ENCODE measurements at regions not wholly inside any gene's neighbourhood (a gene's known extent, or its start where the extent isn't known, plus 50 kb on each side); places are given as distances from the start of the nearest gene placed in this dataset.
A peak's percentile ranks its signal among the peaks of the same experiment; 100 is the strongest.

DNA sequence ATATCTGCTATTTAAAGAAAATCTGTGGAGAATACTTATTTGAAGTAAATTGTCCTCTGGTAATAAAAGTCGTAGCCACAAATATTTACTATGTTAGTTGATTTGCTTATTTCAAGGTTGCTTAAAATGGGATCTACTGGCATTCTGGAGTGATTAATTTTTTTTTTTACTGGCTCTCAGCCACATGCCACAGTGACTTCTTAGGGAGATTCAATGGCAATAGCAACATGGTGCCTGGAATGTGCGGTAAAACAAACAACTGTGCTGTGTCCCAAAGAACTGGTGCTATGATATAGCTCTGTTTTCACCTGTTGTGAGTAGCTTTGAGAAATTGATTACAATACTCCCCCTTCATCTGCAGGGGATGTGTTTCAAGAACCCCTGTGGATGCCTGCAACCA lies 324.3 kb downstream of the GPAT3 start:
- intact Hi-C loops (cut with DNase I) = no loop called here
- Histone ChIP-seq H3K36me3 (no peaks in the 10 kb centered on the region), H3K4me3 (no peak overlapping the region), H3K27ac (replicated peaks in 1 of 4) (no peak overlapping the region), H3K4me1 (no peaks in the 10 kb centered on the region), H3K9me3 (no peaks in the 10 kb centered on the region), H3K27me3 (no peaks in the 10 kb centered on the region)
- 86% methylated on average over 2 of the region's 2 CpGs for WGBS
- no peak for DNase-seq (ENCODE audit: extremely low spot score)
- TF ChIP-seq EP300 (IDR thresholded peaks at IDR 0.05) = no peak
- no peak for TF ChIP-seq POLR2A (IDR thresholded peaks at IDR 0.05; ENCODE audit: low read depth)
- TF ChIP-seq, protein P1, sequence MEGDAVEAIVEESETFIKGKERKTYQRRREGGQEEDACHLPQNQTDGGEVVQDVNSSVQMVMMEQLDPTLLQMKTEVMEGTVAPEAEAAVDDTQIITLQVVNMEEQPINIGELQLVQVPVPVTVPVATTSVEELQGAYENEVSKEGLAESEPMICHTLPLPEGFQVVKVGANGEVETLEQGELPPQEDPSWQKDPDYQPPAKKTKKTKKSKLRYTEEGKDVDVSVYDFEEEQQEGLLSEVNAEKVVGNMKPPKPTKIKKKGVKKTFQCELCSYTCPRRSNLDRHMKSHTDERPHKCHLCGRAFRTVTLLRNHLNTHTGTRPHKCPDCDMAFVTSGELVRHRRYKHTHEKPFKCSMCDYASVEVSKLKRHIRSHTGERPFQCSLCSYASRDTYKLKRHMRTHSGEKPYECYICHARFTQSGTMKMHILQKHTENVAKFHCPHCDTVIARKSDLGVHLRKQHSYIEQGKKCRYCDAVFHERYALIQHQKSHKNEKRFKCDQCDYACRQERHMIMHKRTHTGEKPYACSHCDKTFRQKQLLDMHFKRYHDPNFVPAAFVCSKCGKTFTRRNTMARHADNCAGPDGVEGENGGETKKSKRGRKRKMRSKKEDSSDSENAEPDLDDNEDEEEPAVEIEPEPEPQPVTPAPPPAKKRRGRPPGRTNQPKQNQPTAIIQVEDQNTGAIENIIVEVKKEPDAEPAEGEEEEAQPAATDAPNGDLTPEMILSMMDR (IDR thresholded peaks at IDR 0.05) = no peak
- no peak for TF ChIP-seq POLR2AphosphoS5 (IDR thresholded peaks at IDR 0.05)

DNA sequence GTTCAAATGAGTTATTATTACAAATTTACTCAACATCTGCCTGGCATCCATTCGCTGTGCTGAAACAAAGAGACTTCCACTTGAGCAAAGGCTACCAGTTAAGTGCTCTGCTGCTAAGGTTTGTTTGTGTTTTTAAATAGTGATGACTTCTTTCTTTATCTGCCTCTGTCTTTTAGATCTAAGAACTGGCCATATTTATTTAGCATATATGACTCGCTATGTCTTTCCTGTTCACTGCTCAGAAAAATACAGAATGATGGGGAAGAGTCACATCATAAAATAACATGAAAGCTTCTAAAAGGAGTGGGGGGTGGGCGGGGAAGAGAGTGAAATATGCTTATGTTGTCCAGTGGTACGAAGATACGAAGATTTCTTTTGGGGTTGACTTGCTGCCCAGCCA lies 322.2 kb downstream of the GPAT3 start:
- H3K27ac ChIP-seq (replicated peaks in 1 of 4) = no peak overlapping the region
- no peak for DNase-seq (ENCODE audit: extremely low spot score)
- H3K4me3 ChIP-seq = no peak overlapping the region
- 92% methylated on average over 5 of the region's 5 CpGs for WGBS
- no peaks in the 10 kb centered on the region for H3K9me3 ChIP-seq
- no peaks in the 10 kb centered on the region for H3K27me3 ChIP-seq
- H3K4me1 ChIP-seq = no peaks in the 10 kb centered on the region
- no peak for TF ChIP-seq EP300 (IDR thresholded peaks at IDR 0.05)
- no peak for TF ChIP-seq POLR2AphosphoS5 (IDR thresholded peaks at IDR 0.05)
- TF ChIP-seq, protein P1 (IDR thresholded peaks at IDR 0.05) = no peak
- no peak for TF ChIP-seq POLR2A (IDR thresholded peaks at IDR 0.05; ENCODE audit: low read depth)
- H3K36me3 ChIP-seq = no peaks in the 10 kb centered on the region
- intact Hi-C loops (cut with DNase I) = no loop called here

DNA sequence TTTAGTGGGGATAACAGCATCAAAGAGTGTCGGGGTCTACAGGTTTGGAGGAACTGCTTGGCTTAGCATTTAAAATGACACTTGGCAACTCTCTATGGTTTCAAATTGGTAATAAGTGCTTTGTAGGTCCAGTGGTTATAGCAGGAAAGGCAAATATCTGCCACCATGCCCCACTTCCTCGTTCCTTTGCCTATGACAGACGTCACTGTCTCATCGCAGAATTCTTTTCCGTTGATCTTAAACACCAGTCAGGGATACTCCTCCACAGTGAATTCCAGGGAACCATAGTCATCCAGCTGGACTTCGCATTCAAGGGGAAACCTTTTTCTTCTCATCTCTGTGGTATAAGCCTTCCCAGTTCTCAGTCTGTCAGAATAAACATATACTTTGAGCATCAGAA lies 319.1 kb downstream of the GPAT3 start:
- WGBS = 87% methylated on average over 6 of the region's 6 CpGs
- no peaks in the 10 kb centered on the region for H3K36me3 ChIP-seq
- H3K27me3 ChIP-seq = no peaks in the 10 kb centered on the region
- H3K4me3 ChIP-seq = no peak overlapping the region
- peak; percentile 37 for DNase-seq (ENCODE audit: extremely low spot score)
- no peaks in the 10 kb centered on the region for H3K4me1 ChIP-seq
- intact Hi-C loops (cut with DNase I) = no loop called here
- no peak overlapping the region for H3K27ac ChIP-seq (replicated peaks in 1 of 4)
- no peak for TF ChIP-seq EP300 (IDR thresholded peaks at IDR 0.05)
- TF ChIP-seq POLR2A (IDR thresholded peaks at IDR 0.05; ENCODE audit: low read depth) = no peak
- TF ChIP-seq POLR2AphosphoS5 (IDR thresholded peaks at IDR 0.05) = no peak
- no peaks in the 10 kb centered on the region for H3K9me3 ChIP-seq

DNA sequence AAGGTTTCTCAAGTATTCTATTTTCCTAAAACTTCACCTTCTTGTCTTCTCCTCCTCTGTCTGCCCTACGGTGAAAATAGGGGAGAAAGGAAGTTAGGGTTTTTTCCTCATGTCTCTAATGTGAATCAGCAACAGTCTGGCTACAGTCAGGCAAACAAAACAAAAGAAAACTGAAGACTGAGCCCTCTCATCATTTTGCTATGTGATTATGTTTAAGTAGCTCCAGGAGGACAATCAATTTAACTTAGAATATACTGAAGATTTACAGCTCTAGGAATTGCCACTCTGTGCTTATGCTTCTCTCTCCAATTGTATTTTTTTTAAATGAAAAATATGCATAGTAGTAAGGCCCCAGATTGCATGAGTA lies 316.2 kb downstream of the GPAT3 start:
- WGBS = 50% methylated on average over 1 of the region's 1 CpG
- no peaks in the 10 kb centered on the region for H3K4me1 ChIP-seq
- H3K9me3 ChIP-seq = no peaks in the 10 kb centered on the region
- no peak for TF ChIP-seq POLR2A (IDR thresholded peaks at IDR 0.05; ENCODE audit: low read depth)
- no peak for TF ChIP-seq POLR2AphosphoS5 (IDR thresholded peaks at IDR 0.05)
- no peak for TF ChIP-seq EP300 (IDR thresholded peaks at IDR 0.05)
- TF ChIP-seq, protein P1 (IDR thresholded peaks at IDR 0.05) = no peak
- no peak overlapping the region for H3K4me3 ChIP-seq
- H3K27ac ChIP-seq (replicated peaks in 1 of 4) = no peak overlapping the region
- intact Hi-C loops (cut with DNase I) = no loop called here
- no peaks in the 10 kb centered on the region for H3K27me3 ChIP-seq
- H3K36me3 ChIP-seq = no peaks in the 10 kb centered on the region
- no peak for DNase-seq (ENCODE audit: extremely low spot score)

DNA sequence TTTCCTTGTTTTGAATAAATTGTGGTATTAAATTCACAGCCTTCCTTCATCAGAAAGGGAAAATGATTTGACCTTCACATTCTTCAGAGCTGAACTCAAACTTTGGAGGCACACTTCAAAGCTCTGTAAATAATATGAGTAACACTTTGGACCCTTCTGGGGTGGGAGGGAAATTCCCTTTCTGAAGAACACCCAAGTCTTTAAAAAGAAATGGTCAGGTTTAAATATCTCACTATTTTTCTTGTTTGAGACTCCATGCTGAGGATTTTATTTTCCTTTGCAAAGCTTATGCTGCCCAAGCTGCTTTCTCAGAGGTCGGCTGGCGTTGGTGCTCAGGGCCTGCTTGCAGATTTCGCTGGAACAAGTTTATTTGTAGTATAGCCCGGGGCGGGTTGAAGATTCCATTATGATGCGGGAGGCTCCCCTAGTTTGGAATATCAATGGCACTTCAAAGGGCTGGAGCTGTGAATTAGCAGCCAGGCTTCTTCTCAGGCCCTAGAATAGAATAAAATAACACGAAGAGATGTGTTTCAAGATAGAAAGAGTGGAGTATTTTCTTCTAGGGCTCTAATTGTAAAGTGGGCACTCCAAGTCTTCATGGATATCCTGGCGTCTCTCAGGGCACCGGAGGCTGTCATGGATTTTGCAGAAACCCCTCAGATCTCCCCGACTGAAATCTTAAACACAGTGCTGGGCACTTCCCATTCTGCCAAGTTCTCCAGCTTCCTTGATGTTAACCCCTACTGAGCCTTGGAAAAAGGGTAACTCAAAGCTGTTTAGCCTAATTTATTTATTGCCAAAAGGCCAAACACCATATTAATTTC lies 315.6 kb downstream of the GPAT3 start:
- DNase-seq (ENCODE audit: extremely low spot score) = peak; percentile 60
- Histone ChIP-seq H3K4me1 (no peaks in the 10 kb centered on the region), H3K27ac (replicated peaks in 1 of 4) (no peak overlapping the region), H3K9me3 (no peaks in the 10 kb centered on the region), H3K36me3 (no peaks in the 10 kb centered on the region), H3K4me3 (no peak overlapping the region), H3K27me3 (no peaks in the 10 kb centered on the region)
- TF ChIP-seq POLR2A (IDR thresholded peaks at IDR 0.05; ENCODE audit: low read depth) (no peak), EP300 (IDR thresholded peaks at IDR 0.05) (no peak), POLR2AphosphoS5 (IDR thresholded peaks at IDR 0.05) (no peak)
- TF ChIP-seq, protein P1 (IDR thresholded peaks at IDR 0.05) = no peak
- WGBS = 51% methylated on average over 10 of the region's 10 CpGs
- intact Hi-C loops (cut with DNase I) = no loop called here
